ENCODE measurements at regions not wholly inside any gene's neighbourhood (a gene's known extent, or its start where the extent isn't known, plus 50 kb on each side); places are given as distances from the start of the nearest gene placed in this dataset.

GRCh38 chr1:229199261-229200243 is 71.4 kb upstream of the RAB4A start:
- ATAC-seq, result no peak
- Histone ChIP-seq H3K36me3 (no peaks in the 10 kb centered on the region), H3K4me1 (no peaks in the 10 kb centered on the region), H3K27ac (no peak overlapping the region), H3K9me3 (no peaks in the 10 kb centered on the region), H3K4me3 (peak overlapping the region in 1 of 4 donors; percentile 24), H3K27me3 (no peaks in the 10 kb centered on the region)
- intact Hi-C loops (cut with DNase I; ENCODE audit: low total_unique reads), result no loop called here
- no peak for DNase-seq
- TF ChIP-seq POLR2A (IDR thresholded peaks at IDR 0.05), result no peak
- TF ChIP-seq, protein P1, sequence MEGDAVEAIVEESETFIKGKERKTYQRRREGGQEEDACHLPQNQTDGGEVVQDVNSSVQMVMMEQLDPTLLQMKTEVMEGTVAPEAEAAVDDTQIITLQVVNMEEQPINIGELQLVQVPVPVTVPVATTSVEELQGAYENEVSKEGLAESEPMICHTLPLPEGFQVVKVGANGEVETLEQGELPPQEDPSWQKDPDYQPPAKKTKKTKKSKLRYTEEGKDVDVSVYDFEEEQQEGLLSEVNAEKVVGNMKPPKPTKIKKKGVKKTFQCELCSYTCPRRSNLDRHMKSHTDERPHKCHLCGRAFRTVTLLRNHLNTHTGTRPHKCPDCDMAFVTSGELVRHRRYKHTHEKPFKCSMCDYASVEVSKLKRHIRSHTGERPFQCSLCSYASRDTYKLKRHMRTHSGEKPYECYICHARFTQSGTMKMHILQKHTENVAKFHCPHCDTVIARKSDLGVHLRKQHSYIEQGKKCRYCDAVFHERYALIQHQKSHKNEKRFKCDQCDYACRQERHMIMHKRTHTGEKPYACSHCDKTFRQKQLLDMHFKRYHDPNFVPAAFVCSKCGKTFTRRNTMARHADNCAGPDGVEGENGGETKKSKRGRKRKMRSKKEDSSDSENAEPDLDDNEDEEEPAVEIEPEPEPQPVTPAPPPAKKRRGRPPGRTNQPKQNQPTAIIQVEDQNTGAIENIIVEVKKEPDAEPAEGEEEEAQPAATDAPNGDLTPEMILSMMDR (IDR thresholded peaks at IDR 0.05 in 4 of 5, conservative IDR thresholded peaks at IDR 0.05 in 1 of 5), result no peak
- in situ Hi-C loops (cut with MboI; ENCODE audit: low sequenced_read_pairs in 4 of 4), result no loop called here

GRCh38 chr1:229203030-229203751 is 67.7 kb upstream of the RAB4A start:
- TF ChIP-seq, protein P1 (IDR thresholded peaks at IDR 0.05 in 4 of 5, conservative IDR thresholded peaks at IDR 0.05 in 1 of 5), result no peak
- TF ChIP-seq POLR2A (IDR thresholded peaks at IDR 0.05), result no peak
- no peaks in the 10 kb centered on the region for H3K9me3 ChIP-seq
- H3K27me3 ChIP-seq, result no peaks in the 10 kb centered on the region
- in situ Hi-C loops (cut with MboI; ENCODE audit: low sequenced_read_pairs in 4 of 4), result no loop called here
- DNase-seq (no peak), ATAC-seq (no peak)
- no peaks in the 10 kb centered on the region for H3K36me3 ChIP-seq
- no peak overlapping the region for H3K27ac ChIP-seq
- intact Hi-C loops (cut with DNase I; ENCODE audit: low total_unique reads), result no loop called here
- no peak overlapping the region for H3K4me3 ChIP-seq
- H3K4me1 ChIP-seq, result peaks cover 7 to 8% of the 10 kb centered on the region in 2 donors

DNA sequence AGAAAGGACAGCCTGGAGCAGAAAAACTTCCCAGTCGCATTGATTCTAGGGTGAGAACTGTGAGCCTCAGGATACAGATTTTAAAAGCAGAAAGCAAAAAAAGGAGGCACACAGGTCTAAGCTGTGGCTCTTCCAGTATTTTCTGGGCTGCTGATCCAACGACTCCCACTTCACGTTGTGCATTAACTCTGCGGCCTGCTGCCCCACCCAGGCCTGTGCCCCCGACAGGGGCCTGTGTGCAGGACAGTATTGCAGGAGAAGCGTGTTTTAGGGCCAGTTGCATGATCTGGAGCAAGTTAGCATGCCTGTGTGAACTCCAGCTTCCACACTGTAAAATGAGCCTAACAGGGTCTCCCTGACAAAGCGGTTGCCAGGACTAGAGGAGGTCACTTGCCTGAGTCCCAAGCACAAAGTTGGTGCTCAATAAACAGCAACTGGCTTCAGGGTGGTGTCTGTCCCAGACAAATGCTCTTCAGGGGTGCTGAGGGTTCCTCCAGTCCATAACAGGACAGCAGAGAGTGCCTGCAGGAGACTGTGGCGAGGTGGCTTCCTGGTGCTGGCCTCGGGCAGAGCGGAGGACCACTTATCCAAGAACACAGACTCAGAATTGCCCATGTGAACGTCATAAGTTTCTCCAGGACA is 66.8 kb upstream of the RAB4A start:
- ATAC-seq, result no peak
- no peaks in the 10 kb centered on the region for H3K36me3 ChIP-seq
- peaks cover 7 to 8% of the 10 kb centered on the region in 2 donors for H3K4me1 ChIP-seq
- no peaks in the 10 kb centered on the region for H3K9me3 ChIP-seq
- no peak overlapping the region for H3K27ac ChIP-seq
- DNase-seq, result no peak
- H3K4me3 ChIP-seq, result no peak overlapping the region
- in situ Hi-C loops (cut with MboI; ENCODE audit: low sequenced_read_pairs in 4 of 4) (no loop called here), intact Hi-C loops (cut with DNase I; ENCODE audit: low total_unique reads) (no loop called here)
- H3K27me3 ChIP-seq, result no peaks in the 10 kb centered on the region
- TF ChIP-seq POLR2A (IDR thresholded peaks at IDR 0.05), result no peak
- TF ChIP-seq, protein P1 (IDR thresholded peaks at IDR 0.05 in 4 of 5, conservative IDR thresholded peaks at IDR 0.05 in 1 of 5), result no peak

DNA sequence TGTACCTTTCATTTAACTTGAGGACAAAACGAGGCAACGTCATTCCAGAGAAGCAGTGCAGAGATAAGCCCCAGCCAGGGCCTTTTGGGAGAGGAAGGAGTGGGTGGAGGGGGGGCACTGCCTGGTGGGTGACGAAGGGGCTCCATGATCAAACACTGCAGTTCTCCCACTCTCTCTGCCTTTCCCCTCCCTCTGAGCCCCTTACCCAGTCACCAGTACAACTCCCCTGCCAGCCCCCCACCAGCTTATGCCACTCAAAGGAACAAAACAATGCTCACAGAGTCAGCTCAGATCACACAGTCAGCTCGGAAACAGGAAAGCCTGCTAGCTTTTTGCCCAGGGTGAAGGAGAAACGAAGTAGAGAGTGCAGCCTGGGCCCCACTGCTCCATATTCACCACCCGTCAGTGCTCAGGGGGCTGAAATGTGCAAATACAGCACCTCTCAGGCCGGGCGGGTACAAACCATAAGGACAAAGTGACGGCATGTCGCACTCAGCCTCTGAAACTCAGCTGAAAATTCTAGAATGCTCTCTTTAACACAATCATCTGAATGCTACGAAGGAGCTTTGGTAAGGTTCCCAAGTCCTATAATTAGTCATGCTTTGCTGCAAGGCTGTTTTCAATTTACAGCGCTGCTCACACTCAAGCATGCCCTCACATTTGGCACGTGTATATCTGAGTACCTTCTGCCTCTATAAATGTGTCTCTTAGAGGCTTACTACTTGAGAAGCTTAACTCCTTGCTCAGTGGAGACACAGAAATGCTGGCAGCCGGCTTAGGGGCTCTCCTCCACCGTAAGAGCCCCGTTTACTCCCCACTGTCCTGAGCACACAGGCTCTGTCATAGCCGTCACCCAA is 65.8 kb upstream of the RAB4A start:
- no peak overlapping the region for H3K4me3 ChIP-seq
- intact Hi-C loops (cut with DNase I; ENCODE audit: low total_unique reads) (no loop called here), in situ Hi-C loops (cut with MboI; ENCODE audit: low sequenced_read_pairs in 4 of 4) (no loop called here)
- TF ChIP-seq, protein P1 (IDR thresholded peaks at IDR 0.05 in 4 of 5, conservative IDR thresholded peaks at IDR 0.05 in 1 of 5), result no peak
- TF ChIP-seq POLR2A (IDR thresholded peaks at IDR 0.05), result no peak
- H3K9me3 ChIP-seq, result no peaks in the 10 kb centered on the region
- ATAC-seq (peak; percentile 30 to 79), DNase-seq (no peak)
- H3K27ac ChIP-seq, result no peak overlapping the region
- no peaks in the 10 kb centered on the region for H3K27me3 ChIP-seq
- H3K36me3 ChIP-seq, result no peaks in the 10 kb centered on the region
- peaks cover 7 to 8% of the 10 kb centered on the region in 2 donors for H3K4me1 ChIP-seq

Measured in gastrocnemius medialis (tissue), 4 donors.